Ascending aorta (tissue), 2 donors: ENCODE measurements at regions not wholly inside any gene's neighbourhood (a gene's known extent, or its start where the extent isn't known, plus 50 kb on each side); places are given as distances from the start of the nearest gene placed in this dataset.

Experiments used
- DNase-seq, 2 donors: peaks; one replicate each; pipeline ENCODE4 v3.0.0-alpha.2; 2019; ENCODE audit warnings: low spot score in 2 of 2
- H3K27ac ChIP-seq, 2 donors: fragments of 200-600 bp; sonication (generic); one replicate each; pipeline ENCODE4 v1.5.1; 2016 to 2017; ENCODE audit warnings: mild to moderate bottlenecking in 1 of 2
- H3K27me3 ChIP-seq: fragments of 200-600 bp; sonication (generic); one replicate; pipeline ENCODE4 v1.5.1; 2017
- H3K36me3 ChIP-seq, 2 donors: fragments of 200-600 bp; sonication (generic); one replicate each; pipeline ENCODE4 v1.5.1; 2016
- H3K4me1 ChIP-seq, 2 donors: fragments of 200-600 bp; sonication (generic); one replicate each; pipeline ENCODE4 v1.5.1; 2016 to 2017; ENCODE audit warnings: mild to moderate bottlenecking in 1 of 2
- H3K4me3 ChIP-seq, 2 donors: fragments of 200-600 bp; sonication (generic); one replicate each; pipeline ENCODE4 v1.5.1; 2016 to 2017; ENCODE audit warnings: mild to moderate bottlenecking in 1 of 2
- H3K9me3 ChIP-seq, 2 donors: fragments of 200-600 bp; sonication (generic); one replicate each; pipeline ENCODE4 v1.5.1; 2016
- CTCF ChIP-seq, 3 experiments: fragments of 200-600 bp in 2 of 3; fragments of 450-650 bp in 1 of 3; sonication (generic) in 2 of 3; IDR thresholded peaks; one replicate each; pipeline ENCODE4 v1.5.1; 2016 to 2019; ENCODE audit warnings: antibody characterized with exemption in 3 of 3, mild to moderate bottlenecking in 1 of 3, moderate library complexity in 1 of 3
- intact Hi-C: fragments of 100-400 bp; cut with DNase I; formaldehyde crosslinking; loops from one replicate; pipeline ENCODE4 v1.15.1; 2023

GRCh38 chr9:20082831-20083230 lies 294.0 kb upstream of the SLC24A2 start:
- Histone ChIP-seq H3K27ac (no peak overlapping the region), H3K4me1 (no peaks in the 10 kb centered on the region), H3K36me3 (no peaks in the 10 kb centered on the region), H3K27me3 (no peaks in the 10 kb centered on the region), H3K9me3 (no peaks in the 10 kb centered on the region), H3K4me3 (no peak overlapping the region)
- no peak for DNase-seq
- intact Hi-C loops, result no loop called here
- TF ChIP-seq CTCF (IDR thresholded peaks at IDR 0.05), result no peak

- Histone ChIP-seq H3K4me3 (no peak overlapping the region), H3K4me1 (no peaks in the 10 kb centered on the region), H3K36me3 (no peaks in the 10 kb centered on the region), H3K27ac (no peak overlapping the region), H3K27me3 (no peaks in the 10 kb centered on the region), H3K9me3 (no peaks in the 10 kb centered on the region)
- no peak for TF ChIP-seq CTCF (IDR thresholded peaks at IDR 0.05)
- intact Hi-C loops, result no loop called here
- DNase-seq, result no peak
Measured at GRCh38 chr9:20082406-20082805, 293.6 kb upstream of the SLC24A2 start.

GRCh38 chr9:20078246-20078645 lies 289.4 kb upstream of the SLC24A2 start:
- Histone ChIP-seq H3K27me3 (no peaks in the 10 kb centered on the region), H3K9me3 (no peaks in the 10 kb centered on the region), H3K4me3 (no peak overlapping the region), H3K27ac (no peak overlapping the region), H3K36me3 (no peaks in the 10 kb centered on the region), H3K4me1 (no peaks in the 10 kb centered on the region)
- TF ChIP-seq CTCF (IDR thresholded peaks at IDR 0.05), result no peak
- no peak for DNase-seq
- intact Hi-C loops, result no loop called here

GRCh38 chr9:20074291-20074690 lies 285.5 kb upstream of the SLC24A2 start:
- H3K4me3 ChIP-seq, result no peak overlapping the region
- H3K4me1 ChIP-seq, result no peaks in the 10 kb centered on the region
- no peak for DNase-seq
- TF ChIP-seq CTCF (IDR thresholded peaks at IDR 0.05), result no peak
- no peaks in the 10 kb centered on the region for H3K27me3 ChIP-seq
- no peaks in the 10 kb centered on the region for H3K9me3 ChIP-seq
- intact Hi-C loops, result no loop called here
- no peak overlapping the region for H3K27ac ChIP-seq
- H3K36me3 ChIP-seq, result no peaks in the 10 kb centered on the region

- intact Hi-C loops, result no loop called here
- DNase-seq, result no peak
- Histone ChIP-seq H3K27ac (no peak overlapping the region), H3K27me3 (no peaks in the 10 kb centered on the region), H3K36me3 (no peaks in the 10 kb centered on the region), H3K9me3 (no peaks in the 10 kb centered on the region), H3K4me3 (no peak overlapping the region), H3K4me1 (no peaks in the 10 kb centered on the region)
- TF ChIP-seq CTCF (IDR thresholded peaks at IDR 0.05), result no peak
Measured at GRCh38 chr9:20070336-20070735, 281.5 kb upstream of the SLC24A2 start.
